OCI-LY3 (cell line): ENCODE measurements at regions not wholly inside any gene's neighbourhood (a gene's known extent, or its start where the extent isn't known, plus 50 kb on each side); places are given as distances from the start of the nearest gene placed in this dataset.

Experiments used
- EZH2phosphoT487 ChIP-seq: fragments of 200-600 bp; shearing (Covaris generic); IDR thresholded peaks from 2 replicates; pipeline ENCODE4 v1.6.1; 2018; ENCODE audit warnings: antibody characterized with exemption, mixed run types, low read depth
- TF ChIP-seq, protein P1 (sequence below): fragments of 200-600, 300-600 bp; sonication (generic); IDR thresholded peaks from 2 replicates; pipeline ENCODE4 v1.5.1; 2014; ENCODE audit warnings: antibody characterized with exemption, low read length, low read depth

DNA sequence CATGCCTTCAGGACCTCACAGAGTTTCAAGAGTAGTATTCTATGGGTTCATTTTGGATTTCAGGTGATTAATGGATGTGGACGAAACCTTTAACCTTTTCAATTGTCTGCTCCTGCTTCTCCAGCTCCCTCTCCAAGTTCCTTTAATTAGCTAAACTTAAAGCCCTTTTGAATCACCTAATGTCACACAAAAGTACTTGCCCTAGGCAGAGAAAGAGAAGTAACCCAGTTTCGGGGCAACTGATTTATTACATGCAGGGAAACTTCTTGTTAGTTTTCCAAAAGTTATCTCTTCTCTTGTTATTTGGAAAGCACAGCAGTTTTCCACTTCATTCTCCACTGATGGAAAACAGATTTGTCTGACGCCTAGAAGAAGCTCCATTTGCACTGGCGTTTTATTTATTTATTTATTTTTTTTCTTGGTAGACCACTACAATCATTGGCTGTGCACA, 407.7 kb upstream of the JARID2 start:
- TF ChIP-seq, protein P1, sequence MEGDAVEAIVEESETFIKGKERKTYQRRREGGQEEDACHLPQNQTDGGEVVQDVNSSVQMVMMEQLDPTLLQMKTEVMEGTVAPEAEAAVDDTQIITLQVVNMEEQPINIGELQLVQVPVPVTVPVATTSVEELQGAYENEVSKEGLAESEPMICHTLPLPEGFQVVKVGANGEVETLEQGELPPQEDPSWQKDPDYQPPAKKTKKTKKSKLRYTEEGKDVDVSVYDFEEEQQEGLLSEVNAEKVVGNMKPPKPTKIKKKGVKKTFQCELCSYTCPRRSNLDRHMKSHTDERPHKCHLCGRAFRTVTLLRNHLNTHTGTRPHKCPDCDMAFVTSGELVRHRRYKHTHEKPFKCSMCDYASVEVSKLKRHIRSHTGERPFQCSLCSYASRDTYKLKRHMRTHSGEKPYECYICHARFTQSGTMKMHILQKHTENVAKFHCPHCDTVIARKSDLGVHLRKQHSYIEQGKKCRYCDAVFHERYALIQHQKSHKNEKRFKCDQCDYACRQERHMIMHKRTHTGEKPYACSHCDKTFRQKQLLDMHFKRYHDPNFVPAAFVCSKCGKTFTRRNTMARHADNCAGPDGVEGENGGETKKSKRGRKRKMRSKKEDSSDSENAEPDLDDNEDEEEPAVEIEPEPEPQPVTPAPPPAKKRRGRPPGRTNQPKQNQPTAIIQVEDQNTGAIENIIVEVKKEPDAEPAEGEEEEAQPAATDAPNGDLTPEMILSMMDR = no peak
- no peak for TF ChIP-seq EZH2phosphoT487
